HEK293 (cell line): ENCODE measurements at regions not wholly inside any gene's neighbourhood (a gene's known extent, or its start where the extent isn't known, plus 50 kb on each side); places are given as distances from the start of the nearest gene placed in this dataset.

Experiments used
- CTCF ChIP-seq: fragments of 450-650 bp; formaldehyde crosslinking; IDR thresholded peaks from 2 replicates; pipeline ENCODE4 v1.5.1; 2016; ENCODE audit warnings: missing biosample characterization, missing genetic modification characterization
- KLF9 ChIP-seq: fragments of 450-650 bp; formaldehyde crosslinking; IDR thresholded peaks from 2 replicates; pipeline ENCODE4 v1.5.1; 2016; ENCODE audit warnings: missing biosample characterization, missing genetic modification characterization, low read depth
- MEIS1 ChIP-seq: sonication (generic); formaldehyde crosslinking; IDR thresholded peaks from 2 replicates; pipeline ENCODE4 v1.8.1; 2022; ENCODE audit warnings: missing genetic modification reagents, mild to moderate bottlenecking, borderline replicate concordance
- OSR2 ChIP-seq: fragments of 450-650 bp; formaldehyde crosslinking; IDR thresholded peaks from 2 replicates; pipeline ENCODE4 v1.5.1; 2016; ENCODE audit warnings: missing biosample characterization, missing genetic modification characterization
- SP7 ChIP-seq: fragments of 450-650 bp; formaldehyde crosslinking; IDR thresholded peaks from 2 replicates; pipeline ENCODE4 v1.5.1; 2016; ENCODE audit warnings: missing biosample characterization, missing genetic modification characterization
- ZFP41 ChIP-seq: fragments of 450-650 bp; formaldehyde crosslinking; IDR thresholded peaks from 2 replicates; pipeline ENCODE4 v1.5.1; 2016; ENCODE audit warnings: missing biosample characterization, missing genetic modification characterization, borderline replicate concordance
- ZNF184 ChIP-seq: fragments of 450-650 bp; IDR thresholded peaks from 2 replicates; pipeline ENCODE4 v1.5.1; 2018; ENCODE audit warnings: missing biosample characterization, mild to moderate bottlenecking, missing genetic modification characterization
- ZNF362 ChIP-seq: fragments of 450-650 bp; formaldehyde crosslinking; IDR thresholded peaks from 2 replicates; pipeline ENCODE4 v1.5.1; 2016; ENCODE audit warnings: missing biosample characterization, missing genetic modification characterization

GRCh38 chr6:98566126-98566525, 268.2 kb upstream of the POU3F2 start:
- TF ChIP-seq CTCF (tag by site-specific recombination) (no peak), ZNF184 (tag by site-specific recombination) (no peak), MEIS1 (CRISPR knock-in tag) (no peak), SP7 (tag by site-specific recombination) (no peak), KLF9 (tag by site-specific recombination) (no peak), OSR2 (tag by site-specific recombination) (no peak), ZNF362 (tag by site-specific recombination) (no peak), ZFP41 (tag by site-specific recombination) (no peak)
